Left ventricle myocardium inferior (tissue), 1 donor: ENCODE measurements at regions not wholly inside any gene's neighbourhood (a gene's known extent, or its start where the extent isn't known, plus 50 kb on each side); places are given as distances from the start of the nearest gene placed in this dataset.

Experiments
- DNase-seq: peaks from one replicate; pipeline ENCODE4 v3.0.0-alpha.2; 2020
- H3K27ac ChIP-seq: fragments of 200-600 bp; replicated peaks from 2 replicates; pipeline ENCODE4 v1.8.0; 2021
- H3K27me3 ChIP-seq: fragments of 200-600 bp; 2 replicates; pipeline ENCODE4 v1.8.0; 2021; ENCODE audit warnings: low read depth
- H3K36me3 ChIP-seq: fragments of 200-600 bp; 2 replicates; pipeline ENCODE4 v1.8.0; 2021
- H3K4me1 ChIP-seq: fragments of 200-600 bp; 2 replicates; pipeline ENCODE4 v1.8.0; 2021
- H3K4me3 ChIP-seq: fragments of 200-600 bp; 2 replicates; pipeline ENCODE4 v1.8.0; 2021; ENCODE audit warnings: mild to moderate bottlenecking, moderate library complexity
- H3K9me3 ChIP-seq: fragments of 200-600 bp; replicated peaks from 2 replicates; pipeline ENCODE4 v1.8.0; 2021
- intact Hi-C: fragments of 100-400 bp; cut with micrococcal nuclease; formaldehyde crosslinking; loops from one replicate; pipeline ENCODE4 v1.11.0; 2022
- TF ChIP-seq, protein P1 (sequence below): fragments of 200-600 bp; IDR thresholded peaks from 2 replicates; pipeline ENCODE4 v1.8.0; 2021; ENCODE audit warnings: antibody characterized with exemption, mild to moderate bottlenecking, borderline replicate concordance
- donor health status: DM: no; HTN: yes; CAD: no; lungs with severe emphysema.

DNA sequence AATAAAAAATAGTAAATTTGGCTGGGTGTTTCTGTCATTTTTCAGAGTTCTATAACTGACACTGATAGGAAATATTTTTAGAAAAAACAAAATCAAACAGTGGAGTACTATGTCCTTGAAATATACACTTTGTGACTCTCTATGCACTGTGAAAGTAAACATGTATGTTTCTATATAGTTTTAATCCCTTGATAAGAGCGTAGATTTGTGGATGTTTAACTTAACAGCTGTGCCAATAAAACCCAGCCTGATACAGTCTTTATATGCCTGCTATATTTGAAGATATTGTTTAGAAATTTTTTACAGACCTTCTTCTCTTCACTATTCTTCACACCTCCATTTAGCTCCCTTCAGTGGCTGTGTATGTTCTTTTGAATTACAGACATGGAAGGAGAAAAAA is 473.3 kb upstream of the FZD8 start:
- Histone ChIP-seq H3K4me1 (peaks cover 44% of the 10 kb centered on the region), H3K9me3 (no peaks in the 10 kb centered on the region), H3K27ac (no peak overlapping the region), H3K4me3 (no peak overlapping the region), H3K27me3 (no peaks in the 10 kb centered on the region), H3K36me3 (no peaks in the 10 kb centered on the region)
- TF ChIP-seq, protein P1, sequence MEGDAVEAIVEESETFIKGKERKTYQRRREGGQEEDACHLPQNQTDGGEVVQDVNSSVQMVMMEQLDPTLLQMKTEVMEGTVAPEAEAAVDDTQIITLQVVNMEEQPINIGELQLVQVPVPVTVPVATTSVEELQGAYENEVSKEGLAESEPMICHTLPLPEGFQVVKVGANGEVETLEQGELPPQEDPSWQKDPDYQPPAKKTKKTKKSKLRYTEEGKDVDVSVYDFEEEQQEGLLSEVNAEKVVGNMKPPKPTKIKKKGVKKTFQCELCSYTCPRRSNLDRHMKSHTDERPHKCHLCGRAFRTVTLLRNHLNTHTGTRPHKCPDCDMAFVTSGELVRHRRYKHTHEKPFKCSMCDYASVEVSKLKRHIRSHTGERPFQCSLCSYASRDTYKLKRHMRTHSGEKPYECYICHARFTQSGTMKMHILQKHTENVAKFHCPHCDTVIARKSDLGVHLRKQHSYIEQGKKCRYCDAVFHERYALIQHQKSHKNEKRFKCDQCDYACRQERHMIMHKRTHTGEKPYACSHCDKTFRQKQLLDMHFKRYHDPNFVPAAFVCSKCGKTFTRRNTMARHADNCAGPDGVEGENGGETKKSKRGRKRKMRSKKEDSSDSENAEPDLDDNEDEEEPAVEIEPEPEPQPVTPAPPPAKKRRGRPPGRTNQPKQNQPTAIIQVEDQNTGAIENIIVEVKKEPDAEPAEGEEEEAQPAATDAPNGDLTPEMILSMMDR = no peak
- DNase-seq = no peak
- intact Hi-C loops = no loop called here

- Histone ChIP-seq H3K4me1 (peaks cover 44% of the 10 kb centered on the region), H3K36me3 (no peaks in the 10 kb centered on the region), H3K27ac (no peak overlapping the region), H3K4me3 (no peak overlapping the region), H3K27me3 (no peaks in the 10 kb centered on the region), H3K9me3 (no peaks in the 10 kb centered on the region)
- no peak for DNase-seq
- intact Hi-C loops = no loop called here
- TF ChIP-seq, protein P1 = no peak
Observed at GRCh38 chr10:36114913-36115312, 472.8 kb upstream of the FZD8 start.

DNA sequence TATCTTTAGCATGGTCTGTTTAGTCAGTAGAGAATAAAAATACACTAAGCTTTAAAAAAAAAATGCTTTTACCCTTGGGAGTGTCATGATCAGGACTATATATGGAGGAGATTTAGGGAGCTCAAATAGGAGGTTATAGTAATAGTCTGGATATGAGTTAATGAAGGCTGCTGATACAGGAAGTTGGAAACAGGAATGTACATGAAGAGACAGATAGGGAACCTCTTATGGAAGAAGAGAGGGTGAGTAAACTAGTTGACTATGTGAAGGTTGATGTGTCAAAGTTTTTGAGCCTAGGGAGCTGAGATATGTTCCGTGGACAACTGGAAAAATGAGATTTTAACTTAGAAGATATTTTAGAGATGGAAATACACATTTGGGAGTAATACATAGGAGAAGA is 472.0 kb upstream of the FZD8 start:
- Histone ChIP-seq H3K4me3 (no peak overlapping the region), H3K27ac (no peak overlapping the region), H3K36me3 (no peaks in the 10 kb centered on the region), H3K9me3 (no peaks in the 10 kb centered on the region), H3K27me3 (no peaks in the 10 kb centered on the region), H3K4me1 (peaks cover 44% of the 10 kb centered on the region)
- intact Hi-C loops = no loop called here
- no peak for DNase-seq
- TF ChIP-seq, protein P1 = no peak

DNA sequence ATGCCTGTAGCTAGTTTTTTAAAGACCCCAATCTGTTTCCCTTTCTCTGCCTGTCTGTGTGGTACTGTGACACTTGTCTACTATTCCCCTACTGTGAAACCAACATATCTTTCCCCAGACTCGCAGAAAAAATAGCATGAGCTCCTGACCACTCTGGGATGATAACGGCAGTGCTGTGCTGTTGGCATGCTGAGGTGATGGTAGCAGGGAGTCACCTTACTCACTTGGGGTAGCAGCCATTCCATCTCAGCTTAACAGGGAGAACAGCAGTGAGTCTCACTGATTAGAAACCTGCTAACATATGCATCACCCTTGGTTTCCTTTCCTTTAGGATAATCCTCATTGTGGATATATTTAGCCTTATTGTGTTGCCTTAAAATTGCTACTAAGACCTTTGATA is 469.6 kb upstream of the FZD8 start:
- Histone ChIP-seq H3K36me3 (no peaks in the 10 kb centered on the region), H3K9me3 (no peaks in the 10 kb centered on the region), H3K27me3 (no peaks in the 10 kb centered on the region), H3K4me1 (peaks cover 36% of the 10 kb centered on the region), H3K27ac (no peak overlapping the region), H3K4me3 (no peak overlapping the region)
- TF ChIP-seq, protein P1 = no peak
- DNase-seq = no peak
- intact Hi-C loops = no loop called here

DNA sequence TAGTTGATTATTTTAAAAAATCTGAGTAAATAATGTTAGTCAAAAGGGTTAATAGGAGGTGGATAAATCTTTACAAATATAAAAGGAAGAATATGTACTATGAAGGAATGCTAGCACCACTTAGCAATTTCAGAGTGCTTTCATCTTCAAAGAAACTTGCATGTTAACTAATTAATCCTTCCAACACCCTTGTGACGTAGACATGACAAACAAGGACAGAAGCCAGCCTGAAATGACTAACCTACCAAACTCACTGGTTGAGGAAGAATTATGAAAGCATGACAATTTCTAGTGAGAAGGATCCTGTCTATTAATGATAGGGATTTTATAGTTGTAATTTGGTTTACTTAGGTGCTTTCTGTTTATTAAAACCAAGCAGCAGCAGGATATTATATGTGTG is 468.0 kb upstream of the FZD8 start:
- no peak overlapping the region for H3K27ac ChIP-seq
- H3K36me3 ChIP-seq = no peaks in the 10 kb centered on the region
- H3K4me1 ChIP-seq = peaks cover 21% of the 10 kb centered on the region
- TF ChIP-seq, protein P1 = no peak
- H3K4me3 ChIP-seq = no peak overlapping the region
- no peak for DNase-seq
- intact Hi-C loops = no loop called here
- no peaks in the 10 kb centered on the region for H3K27me3 ChIP-seq
- no peaks in the 10 kb centered on the region for H3K9me3 ChIP-seq
